ENCODE measurements at regions not wholly inside any gene's neighbourhood (a gene's known extent, or its start where the extent isn't known, plus 50 kb on each side); places are given as distances from the start of the nearest gene placed in this dataset.

GRCh38 chr2:14952400-14952963 is 320.0 kb downstream of the LRATD1 start:
- 60% methylated on average over 6 of the region's 6 CpGs for WGBS
- H3K9ac ChIP-seq (ENCODE audit: low read depth in 1 of 2, low read length in 2 of 2): no peak overlapping the region
- no peaks in the 10 kb centered on the region for H3K36me3 ChIP-seq (ENCODE audit: control insufficient read depth in 4 of 4, insufficient read depth in 3 of 4, low read depth in 1 of 4, low read length in 3 of 4)
- no peaks in the 10 kb centered on the region for H3K4me1 ChIP-seq (ENCODE audit: control insufficient read depth in 4 of 4, insufficient read depth in 4 of 4, low read length in 3 of 4)
- H3K4me3 ChIP-seq (ENCODE audit: low read depth in 1 of 3, low read length in 3 of 3): no peak overlapping the region
- H3K27me3 ChIP-seq (ENCODE audit: control insufficient read depth in 4 of 4, insufficient read depth in 4 of 4, low read length in 3 of 4): peaks cover 0 to 3% (median 0%) of the 10 kb centered on the region in 4 donors
- H3K9me3 ChIP-seq (ENCODE audit: control insufficient read depth in 4 of 4, low read length in 3 of 4): no peaks in the 10 kb centered on the region
- TF ChIP-seq GABPA (IDR thresholded peaks at IDR 0.05 in 1 of 2, conservative IDR thresholded peaks at IDR 0.05 in 1 of 2) (no peak), NR2F2 (IDR thresholded peaks at IDR 0.05) (no peak)
- H3K27ac ChIP-seq (ENCODE audit: low read depth in 1 of 2, low read length in 2 of 2): no peak overlapping the region
- DNase-seq (ENCODE audit: low spot score): no peak

- Histone ChIP-seq H3K27ac (ENCODE audit: low read depth in 1 of 2, low read length in 2 of 2) (no peak overlapping the region), H3K36me3 (ENCODE audit: control insufficient read depth in 4 of 4, insufficient read depth in 3 of 4, low read depth in 1 of 4, low read length in 3 of 4) (no peaks in the 10 kb centered on the region), H3K27me3 (ENCODE audit: control insufficient read depth in 4 of 4, insufficient read depth in 4 of 4, low read length in 3 of 4) (no peaks in the 10 kb centered on the region), H3K9ac (ENCODE audit: low read depth in 1 of 2, low read length in 2 of 2) (no peak overlapping the region), H3K9me3 (ENCODE audit: control insufficient read depth in 4 of 4, low read length in 3 of 4) (no peaks in the 10 kb centered on the region), H3K4me3 (ENCODE audit: low read depth in 1 of 3, low read length in 3 of 3) (no peak overlapping the region), H3K4me1 (ENCODE audit: control insufficient read depth in 4 of 4, insufficient read depth in 4 of 4, low read length in 3 of 4) (no peaks in the 10 kb centered on the region)
- 78% methylated on average over 2 of the region's 2 CpGs for WGBS
- TF ChIP-seq ATF3 (IDR thresholded peaks at IDR 0.05) (no peak), RAD21 (IDR thresholded peaks at IDR 0.05) (no peak), JUND (IDR thresholded peaks at IDR 0.05) (no peak), FOXA1 (IDR thresholded peaks at IDR 0.05) (no peak), SP1 (IDR thresholded peaks at IDR 0.05) (no peak), ZBTB33 (IDR thresholded peaks at IDR 0.05) (no peak), YY1 (IDR thresholded peaks at IDR 0.05) (no peak), GABPA (IDR thresholded peaks at IDR 0.05 in 1 of 2, conservative IDR thresholded peaks at IDR 0.05 in 1 of 2) (no peak), RXRA (IDR thresholded peaks at IDR 0.05) (no peak)
- DNase-seq (ENCODE audit: low spot score): no peak
Measured at GRCh38 chr2:14960686-14961324, 328.3 kb downstream of the LRATD1 start.

GRCh38 chr2:14967729-14968128 is 335.2 kb downstream of the LRATD1 start:
- H3K4me3 ChIP-seq (ENCODE audit: low read depth in 1 of 3, low read length in 3 of 3): no peak overlapping the region
- 43% methylated on average over 2 of the region's 2 CpGs for WGBS
- no peak overlapping the region for H3K27ac ChIP-seq (ENCODE audit: low read depth in 1 of 2, low read length in 2 of 2)
- no peak for DNase-seq (ENCODE audit: low spot score)
- H3K27me3 ChIP-seq (ENCODE audit: control insufficient read depth in 4 of 4, insufficient read depth in 4 of 4, low read length in 3 of 4): no peaks in the 10 kb centered on the region
- TF ChIP-seq GABPA (IDR thresholded peaks at IDR 0.05 in 1 of 2, conservative IDR thresholded peaks at IDR 0.05 in 1 of 2): no peak
- TF ChIP-seq FOXA1 (IDR thresholded peaks at IDR 0.05): no peak
- no peak for TF ChIP-seq EGR1 (IDR thresholded peaks at IDR 0.05; ENCODE audit: low read depth in 2 of 2)
- TF ChIP-seq SP1 (IDR thresholded peaks at IDR 0.05): no peak
- no peak for TF ChIP-seq RXRA (IDR thresholded peaks at IDR 0.05)
- TF ChIP-seq REST (IDR thresholded peaks at IDR 0.05): no peak
- no peak for TF ChIP-seq ZBTB33 (IDR thresholded peaks at IDR 0.05)
- no peak for TF ChIP-seq FOXA2 (IDR thresholded peaks at IDR 0.05)
- no peak for TF ChIP-seq YY1 (IDR thresholded peaks at IDR 0.05)
- TF ChIP-seq RAD21 (IDR thresholded peaks at IDR 0.05): no peak
- TF ChIP-seq CTCF (IDR thresholded peaks at IDR 0.05; ENCODE audit: low read depth, low read length, missing input control): no peak
- H3K9me3 ChIP-seq (ENCODE audit: control insufficient read depth in 4 of 4, low read length in 3 of 4): no peaks in the 10 kb centered on the region
- H3K9ac ChIP-seq (ENCODE audit: low read depth in 1 of 2, low read length in 2 of 2): no peak overlapping the region
- no peaks in the 10 kb centered on the region for H3K36me3 ChIP-seq (ENCODE audit: control insufficient read depth in 4 of 4, insufficient read depth in 3 of 4, low read depth in 1 of 4, low read length in 3 of 4)
- no peaks in the 10 kb centered on the region for H3K4me1 ChIP-seq (ENCODE audit: control insufficient read depth in 4 of 4, insufficient read depth in 4 of 4, low read length in 3 of 4)

Data from liver (tissue), 8 donors.